DOHH2 (cell line): ENCODE measurements at regions not wholly inside any gene's neighbourhood (a gene's known extent, or its start where the extent isn't known, plus 50 kb on each side); places are given as distances from the start of the nearest gene placed in this dataset.

Source experiments
- H3F3A ChIP-seq: fragments of 200-600 bp; sonication (generic), shearing (Covaris generic); 2 replicates; pipeline ENCODE4 v1.6.0; 2016; ENCODE audit warnings: antibody characterized with exemption, mild to moderate bottlenecking; ENCODE audit not compliant: control insufficient read depth, insufficient read depth
- H3K27ac ChIP-seq: fragments of 200-600 bp; sonication (generic); 2 replicates; pipeline ENCODE4 v1.5.1; 2014; ENCODE audit warnings: low read depth, mild to moderate bottlenecking, low read length, moderate library complexity
- H3K27me3 ChIP-seq: fragments of 200-600 bp; sonication (generic); 2 replicates; pipeline ENCODE4 v1.6.1; 2014; ENCODE audit warnings: mild to moderate bottlenecking, low read length, mixed read lengths; ENCODE audit not compliant: control insufficient read depth
- H3K36me3 ChIP-seq: fragments of 200-600 bp; sonication (generic); 2 replicates; pipeline ENCODE4 v1.6.1; 2014; ENCODE audit warnings: mild to moderate bottlenecking, low read length, moderate library complexity, mixed read lengths; ENCODE audit not compliant: control insufficient read depth
- H3K4me1 ChIP-seq: fragments of 200-600 bp; sonication (generic); 2 replicates; pipeline ENCODE4 v1.6.1; 2014; ENCODE audit warnings: mild to moderate bottlenecking, low read length, mixed read lengths; ENCODE audit not compliant: control insufficient read depth
- H3K4me2 ChIP-seq: fragments of 200-600 bp; sonication (generic); 2 replicates; pipeline ENCODE4 v1.6.0; 2014; ENCODE audit warnings: mild to moderate bottlenecking, low read length, moderate library complexity
- H3K4me3 ChIP-seq: fragments of 200-600 bp; sonication (generic); 2 replicates; pipeline ENCODE4 v1.5.1; 2014; ENCODE audit warnings: mild to moderate bottlenecking, low read length, mixed read lengths
- H3K79me2 ChIP-seq: fragments of 200-600 bp; sonication (generic); 2 replicates; pipeline ENCODE4 v1.6.1; 2014; ENCODE audit warnings: mild to moderate bottlenecking, low read length, mixed read lengths; ENCODE audit not compliant: control insufficient read depth
- H3K9me2 ChIP-seq: fragments of 200-600 bp; sonication (generic); replicated peaks from 2 replicates; pipeline ENCODE4 v1.6.1; 2014; ENCODE audit warnings: mild to moderate bottlenecking, low read length, mixed read lengths; ENCODE audit not compliant: control insufficient read depth
- H3K9me3 ChIP-seq: fragments of 200-600 bp; sonication (generic); 2 replicates; pipeline ENCODE4 v1.6.1; 2014; ENCODE audit warnings: antibody characterized with exemption, low read length, mixed read lengths; ENCODE audit not compliant: control insufficient read depth, insufficient read depth
- H4K20me1 ChIP-seq: fragments of 200-600 bp; sonication (generic); 2 replicates; pipeline ENCODE4 v1.6.0; 2014; ENCODE audit warnings: low read depth, mild to moderate bottlenecking, antibody characterized with exemption, low read length, moderate library complexity; ENCODE audit not compliant: control insufficient read depth, insufficient read depth
- CTCF ChIP-seq: fragments of 200-600 bp; sonication (generic); IDR thresholded peaks from one replicate; pipeline ENCODE4 v1.5.1; 2014; ENCODE audit warnings: antibody characterized with exemption, mild to moderate bottlenecking, low read depth, low read length; ENCODE audit not compliant: poor library complexity, severe bottlenecking
- EZH2phosphoT487 ChIP-seq: fragments of 200-600 bp; sonication (generic); IDR thresholded peaks from 2 replicates; pipeline ENCODE4 v1.6.1; 2017; ENCODE audit warnings: borderline replicate concordance, mild to moderate bottlenecking, antibody characterized with exemption, low read length, moderate library complexity, mixed read lengths

DNA sequence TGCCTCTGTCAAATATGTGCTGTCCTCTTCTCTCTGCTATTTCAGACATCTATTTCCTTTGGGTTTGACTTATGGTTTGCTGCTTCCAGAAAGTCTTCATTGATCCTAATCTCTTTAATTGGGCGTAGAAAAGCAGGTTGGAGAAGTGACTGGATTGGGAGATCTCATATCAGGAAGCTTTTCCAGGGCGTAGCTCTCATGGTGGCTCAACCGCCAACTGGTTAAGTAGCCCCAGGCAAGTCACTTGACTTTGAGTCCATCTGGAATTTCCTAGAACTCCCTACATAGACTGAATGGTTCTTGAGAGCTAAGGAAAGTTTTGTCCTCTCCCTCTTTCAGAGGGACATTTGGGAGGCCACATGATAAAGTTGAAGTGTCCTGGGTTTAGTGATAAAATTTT lies 192.3 kb upstream of the GLRA1 start:
- Histone ChIP-seq H4K20me1 (no peaks in the 10 kb centered on the region), H3K9me3 (no peaks in the 10 kb centered on the region), H3K27ac (no peak overlapping the region), H3F3A (no peaks in the 10 kb centered on the region), H3K4me3 (no peak overlapping the region), H3K36me3 (no peaks in the 10 kb centered on the region), H3K4me1 (no peaks in the 10 kb centered on the region), H3K4me2 (no peak overlapping the region), H3K79me2 (no peaks in the 10 kb centered on the region), H3K27me3 (no peaks in the 10 kb centered on the region; the same call in 1 of the 2 replicates), H3K9me2 (no peaks in the 10 kb centered on the region)
- TF ChIP-seq EZH2phosphoT487 (no peak), CTCF (no peak)

GRCh38 chr5:152113401-152113800 lies 188.8 kb upstream of the GLRA1 start:
- Histone ChIP-seq H3K79me2 (no peaks in the 10 kb centered on the region), H3K27ac (no peak overlapping the region), H3K27me3 (no peaks in the 10 kb centered on the region), H3K4me2 (no peak overlapping the region), H3K9me3 (no peaks in the 10 kb centered on the region), H3F3A (no peaks in the 10 kb centered on the region), H3K36me3 (no peaks in the 10 kb centered on the region), H3K9me2 (no peaks in the 10 kb centered on the region), H4K20me1 (no peaks in the 10 kb centered on the region), H3K4me3 (no peak overlapping the region), H3K4me1 (no peaks in the 10 kb centered on the region)
- TF ChIP-seq CTCF (no peak), EZH2phosphoT487 (no peak)

DNA sequence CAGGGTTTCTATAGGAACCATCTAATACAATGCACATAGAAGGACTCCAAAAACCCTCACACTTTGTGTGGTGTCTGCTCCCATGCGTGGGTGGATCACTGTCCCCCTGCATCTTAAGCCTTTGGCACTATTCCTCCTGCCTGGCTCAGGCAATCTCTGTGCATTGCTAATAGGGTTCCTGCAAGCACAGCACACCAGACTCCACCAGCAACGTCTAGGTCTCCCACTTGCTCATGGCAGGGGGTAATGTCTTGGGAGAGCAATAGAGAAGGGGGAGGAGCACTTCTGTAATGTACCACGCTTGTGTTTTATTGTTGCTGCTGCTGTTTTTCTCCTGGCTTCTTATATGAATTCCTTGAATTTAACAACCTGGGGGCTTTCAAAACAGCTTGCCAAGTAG lies 182.6 kb upstream of the GLRA1 start:
- Histone ChIP-seq H3K9me2 (no peaks in the 10 kb centered on the region), H3K27me3 (no peaks in the 10 kb centered on the region), H3K4me3 (no peak overlapping the region), H3F3A (no peaks in the 10 kb centered on the region), H4K20me1 (no peaks in the 10 kb centered on the region), H3K4me2 (no peak overlapping the region), H3K4me1 (no peaks in the 10 kb centered on the region), H3K9me3 (no peaks in the 10 kb centered on the region), H3K36me3 (no peaks in the 10 kb centered on the region), H3K27ac (no peak overlapping the region), H3K79me2 (no peaks in the 10 kb centered on the region)
- TF ChIP-seq CTCF (no peak), EZH2phosphoT487 (no peak)

DNA sequence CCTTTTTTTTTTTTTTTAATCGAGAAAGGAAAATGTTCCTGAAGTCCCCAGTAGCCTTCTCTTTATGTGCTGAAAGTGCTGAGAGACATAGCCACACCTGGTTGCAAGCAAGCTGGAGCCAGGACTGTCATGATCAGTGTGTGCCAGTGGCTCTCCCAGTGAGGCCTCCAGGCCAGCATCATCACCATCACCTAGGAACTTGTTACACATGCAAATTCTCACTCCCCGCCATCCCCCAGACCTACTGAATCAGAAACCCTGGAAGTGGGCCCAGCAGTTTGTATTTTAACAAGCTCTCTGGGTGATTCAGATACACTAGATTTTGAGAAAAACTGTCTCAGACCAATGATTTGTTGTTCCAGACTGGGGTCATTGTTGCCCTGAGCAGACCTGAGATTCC lies 181.9 kb upstream of the GLRA1 start:
- no peaks in the 10 kb centered on the region for H3K9me2 ChIP-seq
- H3K9me3 ChIP-seq, result no peaks in the 10 kb centered on the region
- no peak for TF ChIP-seq CTCF
- TF ChIP-seq EZH2phosphoT487, result no peak
- no peak overlapping the region for H3K4me2 ChIP-seq
- no peaks in the 10 kb centered on the region for H3K27me3 ChIP-seq
- no peaks in the 10 kb centered on the region for H3F3A ChIP-seq
- H3K4me1 ChIP-seq, result no peaks in the 10 kb centered on the region
- no peaks in the 10 kb centered on the region for H4K20me1 ChIP-seq
- no peaks in the 10 kb centered on the region for H3K36me3 ChIP-seq
- H3K27ac ChIP-seq, result no peak overlapping the region
- H3K79me2 ChIP-seq, result no peaks in the 10 kb centered on the region
- no peak overlapping the region for H3K4me3 ChIP-seq
